IPS-18c (cell line): ENCODE measurements at regions not wholly inside any gene's neighbourhood (a gene's known extent, or its start where the extent isn't known, plus 50 kb on each side); places are given as distances from the start of the nearest gene placed in this dataset.

ENCODE experiments used
- H3K4me3 ChIP-seq: 2 replicates; pipeline ENCODE4 v1.7.0; 2013; ENCODE audit warnings: low read depth, mild to moderate bottlenecking, low read length, moderate library complexity; ENCODE audit not compliant: insufficient read depth
- H3K9me3 ChIP-seq: one replicate; pipeline ENCODE4 v1.6.1; 2013; ENCODE audit warnings: mild to moderate bottlenecking, low read length, moderate library complexity; ENCODE audit not compliant: control insufficient read depth, insufficient read depth

DNA sequence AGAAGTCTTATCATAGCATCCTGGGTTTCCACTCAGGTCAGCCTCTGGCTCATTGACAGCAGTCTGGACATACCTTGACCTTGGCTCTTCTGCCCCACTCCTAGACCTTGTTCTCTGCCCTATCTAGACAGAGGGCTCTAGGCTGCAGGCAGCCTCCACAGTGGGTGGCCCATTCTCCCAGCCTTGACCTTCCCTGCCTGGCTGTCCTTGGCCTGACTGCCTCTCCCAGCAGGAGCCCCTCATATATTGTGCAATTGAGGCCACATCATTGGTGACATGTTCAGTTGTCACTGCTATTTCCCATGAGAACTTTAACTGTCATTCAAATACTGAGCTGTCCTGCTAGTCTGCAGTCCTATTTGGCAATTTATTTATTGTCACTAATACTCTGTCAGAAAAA, 503.4 kb downstream of the PLXNA4 start:
- Histone ChIP-seq H3K9me3 (peaks cover 6% of the 10 kb centered on the region), H3K4me3 (no peak overlapping the region)

DNA sequence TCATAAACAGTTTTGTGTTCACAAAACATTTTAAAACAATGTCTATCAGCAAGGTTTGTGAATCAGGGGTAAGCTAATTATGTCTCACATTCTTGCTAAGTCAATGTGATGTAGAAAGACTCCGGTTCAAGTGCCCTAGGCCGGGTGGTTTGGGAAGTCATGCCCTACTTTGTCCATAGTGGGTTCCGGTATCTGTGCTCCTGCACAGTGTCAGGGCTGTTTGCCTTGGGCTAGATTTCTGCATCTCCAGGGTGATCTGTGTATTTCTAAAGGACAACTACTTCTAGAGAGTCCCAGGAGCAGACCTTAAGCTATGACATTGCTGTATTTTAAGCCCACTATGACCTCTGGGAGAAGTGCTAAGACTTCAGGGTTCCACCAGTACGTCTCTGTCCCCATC, 504.1 kb downstream of the PLXNA4 start:
- H3K9me3 ChIP-seq, result peaks cover 6% of the 10 kb centered on the region

DNA sequence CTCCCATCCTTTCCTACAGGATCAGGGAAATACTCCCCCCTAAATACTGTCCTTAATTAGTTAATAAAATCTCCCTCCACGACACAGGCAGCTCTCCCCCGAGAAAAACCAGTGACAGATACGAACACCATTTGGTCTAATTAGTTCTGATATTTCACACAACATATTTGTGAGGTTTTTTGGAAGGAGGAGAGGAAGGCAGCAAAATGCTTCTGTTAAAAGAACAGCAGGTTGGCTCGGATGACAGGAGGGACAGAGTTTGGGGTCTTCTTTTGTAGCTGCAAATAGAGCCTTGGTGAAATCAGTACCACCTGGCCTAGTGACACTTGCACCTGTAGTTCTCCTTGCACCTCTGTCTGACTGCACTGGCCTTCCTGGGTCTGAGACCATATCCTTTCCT, 507.0 kb downstream of the PLXNA4 start:
- H3K9me3 ChIP-seq, result peaks cover 3% of the 10 kb centered on the region
- H3K4me3 ChIP-seq, result no peak overlapping the region

More for the DNA sequence above, 504.1 kb downstream of the PLXNA4 start:
- H3K4me3 ChIP-seq, result no peak overlapping the region

DNA sequence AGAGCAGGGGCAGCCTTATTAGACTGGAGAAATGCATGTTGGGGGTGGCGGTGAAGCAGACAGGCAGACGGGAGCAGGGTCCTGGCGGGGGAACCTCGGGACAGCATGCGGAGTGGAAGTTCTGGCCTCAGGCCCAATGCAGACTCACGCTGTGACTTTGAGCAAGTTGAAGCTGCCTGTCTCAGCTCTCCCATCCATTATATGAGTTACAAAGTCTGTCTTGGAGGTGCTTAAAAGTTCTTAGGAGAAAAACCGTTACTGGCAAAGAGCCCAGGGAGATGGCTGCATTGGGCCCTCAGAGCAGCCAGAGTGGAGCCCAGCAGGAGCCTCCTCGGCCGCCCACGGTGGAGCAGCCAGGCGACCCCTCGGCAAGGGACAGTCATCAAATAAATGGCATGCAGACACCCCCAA, 509.5 kb downstream of the PLXNA4 start:
- Histone ChIP-seq H3K4me3 (no peak overlapping the region), H3K9me3 (no peaks in the 10 kb centered on the region)

GRCh38 chr7:132065989-132066603, 509.7 kb upstream of the PODXL start:
- Histone ChIP-seq H3K4me3 (no peak overlapping the region), H3K9me3 (no peaks in the 10 kb centered on the region)

- no peaks in the 10 kb centered on the region for H3K9me3 ChIP-seq
Observed at GRCh38 chr7:132065193-132065988, 509.0 kb upstream of the PODXL start.

DNA sequence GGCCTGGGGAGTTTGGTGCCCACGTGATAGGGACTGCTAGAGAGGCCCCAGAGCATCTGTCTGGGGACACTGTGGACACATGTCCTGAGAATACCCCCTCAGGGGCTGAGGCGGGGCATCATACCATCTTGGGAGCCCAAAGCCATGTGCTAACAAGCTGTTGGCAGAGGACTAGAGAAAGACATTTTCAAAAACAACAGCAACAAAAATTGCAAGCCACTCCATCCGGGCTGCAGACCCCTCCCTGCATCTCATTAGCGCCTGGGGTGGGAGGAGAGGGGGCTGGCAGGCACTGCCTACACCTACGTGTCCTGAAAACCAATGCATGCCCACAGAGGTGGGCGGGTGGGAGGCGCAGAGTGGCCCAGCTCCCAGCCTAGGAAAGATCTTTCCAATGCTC, 507.4 kb upstream of the PODXL start:
- H3K4me3 ChIP-seq, result no peak overlapping the region
- no peaks in the 10 kb centered on the region for H3K9me3 ChIP-seq

More at GRCh38 chr7:132065193-132065988, 509.0 kb upstream of the PODXL start:
- H3K4me3 ChIP-seq, result no peak overlapping the region

- Histone ChIP-seq H3K9me3 (peaks cover 2% of the 10 kb centered on the region), H3K4me3 (no peak overlapping the region)
Observed at GRCh38 chr7:132061937-132062336, 505.5 kb upstream of the PODXL start.

- Histone ChIP-seq H3K4me3 (no peak overlapping the region), H3K9me3 (peaks cover 2% of the 10 kb centered on the region)
Observed at GRCh38 chr7:132059141-132059540, 502.7 kb upstream of the PODXL start.

- no peak overlapping the region for H3K4me3 ChIP-seq
- H3K9me3 ChIP-seq, result peaks cover 4% of the 10 kb centered on the region
Observed at GRCh38 chr7:132055336-132056120, 499.1 kb upstream of the PODXL start.

DNA sequence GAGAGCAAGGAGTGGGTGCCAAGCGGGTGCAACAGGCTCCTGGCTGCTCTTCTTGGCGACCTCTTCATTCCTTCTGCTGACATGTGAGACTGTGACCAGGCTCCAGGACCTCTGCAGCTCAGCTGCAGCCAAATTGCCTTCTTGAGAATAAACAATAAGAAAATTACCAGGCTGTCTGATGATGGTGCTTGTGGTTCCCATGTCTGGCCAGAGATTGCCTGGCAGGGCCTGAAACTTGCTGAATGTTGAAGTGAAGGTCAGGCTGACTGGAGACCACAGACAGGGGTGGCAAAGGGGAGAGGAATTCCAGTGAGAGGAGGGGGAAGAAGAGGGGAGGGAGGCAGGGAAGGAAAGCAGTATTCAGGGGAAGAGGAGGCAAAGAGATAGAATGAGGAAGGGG, 497.4 kb upstream of the PODXL start:
- no peak overlapping the region for H3K4me3 ChIP-seq

DNA sequence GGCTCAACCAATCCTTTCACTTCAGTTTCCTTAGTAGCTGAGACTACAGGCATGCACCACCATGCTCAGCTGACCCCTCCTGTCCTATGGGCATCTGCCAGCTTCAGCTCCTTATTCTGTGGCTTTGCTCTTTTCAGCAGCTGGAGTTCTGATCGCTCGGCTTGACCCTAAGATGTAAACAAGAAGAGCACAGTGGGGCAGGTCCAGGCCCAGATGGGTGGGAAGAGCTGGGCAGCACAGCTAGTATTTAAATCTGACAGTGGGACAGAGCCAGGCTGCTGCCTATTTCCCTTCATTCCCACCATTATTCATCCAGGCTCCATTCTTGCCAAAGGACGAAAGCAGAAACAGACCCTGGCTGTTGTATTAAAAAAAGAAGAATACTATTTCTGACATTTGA, 494.9 kb upstream of the PODXL start:
- Histone ChIP-seq H3K4me3 (no peak overlapping the region), H3K9me3 (peaks cover 2% of the 10 kb centered on the region)

More for the DNA sequence above, 497.4 kb upstream of the PODXL start:
- peaks cover 4% of the 10 kb centered on the region for H3K9me3 ChIP-seq

GRCh38 chr7:132049462-132050304, 493.3 kb upstream of the PODXL start:
- Histone ChIP-seq H3K4me3 (no peak overlapping the region), H3K9me3 (peaks cover 2% of the 10 kb centered on the region)

DNA sequence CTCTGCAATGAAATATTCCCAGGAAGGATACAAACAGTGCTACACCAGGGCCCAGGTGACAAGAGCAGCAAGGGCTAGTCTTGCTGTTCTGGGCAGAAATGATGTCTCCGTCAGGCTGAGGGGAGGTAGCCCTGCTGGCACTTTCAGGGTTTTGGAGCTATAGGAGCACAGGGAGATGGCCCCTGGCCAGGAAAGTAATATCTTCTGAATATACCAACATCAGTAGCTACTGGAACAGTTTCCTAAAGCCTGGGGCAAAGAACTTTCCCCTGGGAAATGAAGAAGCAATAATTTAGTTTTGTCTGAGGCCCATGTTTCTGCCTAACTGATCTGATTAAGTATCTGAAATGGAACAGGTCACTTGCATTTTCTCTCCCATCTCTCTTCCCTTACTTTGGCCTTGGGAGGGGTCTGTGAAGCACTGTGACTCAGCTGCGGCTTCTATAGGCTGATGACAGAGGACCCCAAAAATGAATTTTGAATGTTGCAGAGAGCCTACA, 489.1 kb upstream of the PODXL start:
- Histone ChIP-seq H3K4me3 (no peak overlapping the region), H3K9me3 (no peaks in the 10 kb centered on the region)

DNA sequence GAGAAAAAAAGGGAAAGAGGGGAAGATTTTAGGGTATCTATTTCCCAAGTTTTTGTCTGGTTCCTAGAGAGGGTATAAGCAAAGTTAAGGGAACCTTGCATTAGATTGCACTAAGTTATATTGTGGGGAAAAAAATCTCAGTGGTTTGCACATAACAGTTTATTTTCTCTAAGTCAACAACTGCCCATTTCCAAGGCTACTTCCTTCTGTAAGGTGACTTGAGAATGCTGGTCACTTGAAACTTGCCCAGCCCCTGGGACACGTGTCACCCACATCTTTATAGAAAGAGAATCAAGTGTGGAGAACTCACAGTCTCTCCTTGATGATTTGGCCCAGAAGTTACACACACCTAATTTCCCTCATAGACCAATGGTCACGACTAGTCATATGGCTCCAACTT, 488.6 kb upstream of the PODXL start:
- no peaks in the 10 kb centered on the region for H3K9me3 ChIP-seq
- H3K4me3 ChIP-seq, result no peak overlapping the region

GRCh38 chr7:132044247-132044646, 487.8 kb upstream of the PODXL start:
- no peaks in the 10 kb centered on the region for H3K9me3 ChIP-seq

DNA sequence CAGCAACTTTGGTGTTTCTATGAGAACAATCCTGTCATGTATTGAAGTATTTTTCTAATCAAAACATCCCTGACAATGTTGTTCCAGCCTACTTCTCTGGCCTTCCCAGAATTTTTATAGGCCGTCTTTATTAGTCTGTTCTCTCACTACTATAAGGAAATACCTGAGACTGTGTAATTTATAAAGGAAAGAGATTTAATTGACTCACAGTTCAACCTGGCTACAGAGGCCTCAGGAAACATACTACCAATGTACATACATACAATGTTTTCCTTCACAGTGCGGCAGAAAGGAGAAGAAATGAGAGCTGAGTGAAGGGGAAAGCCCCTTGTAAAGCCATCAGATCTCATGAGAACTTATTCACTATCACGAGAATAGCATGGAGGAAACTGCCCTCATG, 484.7 kb upstream of the PODXL start:
- Histone ChIP-seq H3K9me3 (no peaks in the 10 kb centered on the region), H3K4me3 (no peak overlapping the region)

More at GRCh38 chr7:132044247-132044646, 487.8 kb upstream of the PODXL start:
- no peak overlapping the region for H3K4me3 ChIP-seq
